ENCODE measurements at regions not wholly inside any gene's neighbourhood (a gene's known extent, or its start where the extent isn't known, plus 50 kb on each side); places are given as distances from the start of the nearest gene placed in this dataset.

- TF ChIP-seq POLR2A (IDR thresholded peaks at IDR 0.05) (no peak), CTCF (IDR thresholded peaks at IDR 0.05) (no peak)
Measured at GRCh38 chr1:56423716-56424115, 155.6 kb downstream of the PLPP3 start.

All from lower leg skin (tissue), 3 donors.